CD4-positive, alpha-beta T cell (primary cell): ENCODE measurements at regions not wholly inside any gene's neighbourhood (a gene's known extent, or its start where the extent isn't known, plus 50 kb on each side); places are given as distances from the start of the nearest gene placed in this dataset.

Experiments used
- ATAC-seq: fragments of 200-7000 bp; cut with Tn5 transposase; one replicate; pipeline ENCODE4 v1.10.0; 2022; ENCODE audit warnings: mild to moderate bottlenecking; ENCODE audit not compliant: poor library complexity
- CTCF ChIA-PET: fragments of 350-600 bp; sonication (Branson Sonifier 250); formaldehyde crosslinking; loops from one replicate; lab custom pipeline; 2021; ENCODE audit warnings: antibody characterized with exemption, inconsistent platforms; lab: Charles Lee
- POLR2A ChIA-PET: fragments of 350-600 bp; sonication (Branson Sonifier 250); formaldehyde crosslinking; loops from one replicate; lab custom pipeline; 2021; ENCODE audit warnings: antibody characterized with exemption, inconsistent platforms; lab: Charles Lee
- DNase-seq, 14 experiments: peaks; one replicate each; pipeline ENCODE4 v3.0.0-alpha.2; 2013 to 2020; ENCODE audit warnings: mixed read lengths in 2 of 14
- H3K27ac ChIP-seq, 2 donors: one replicate each; pipeline versions ENCODE4 v1.5.1 to v1.7.0; 2013; ENCODE audit warnings: low read length in 2 of 2, low read depth in 1 of 2, mild to moderate bottlenecking in 1 of 2
- H3K27me3 ChIP-seq, 2 experiments: 1 replicate in 1 of 2; 2 replicates in 1 of 2; pipeline versions ENCODE4 v1.6.1 to v1.7.0; 2013; ENCODE audit warnings: low read length in 2 of 2, control low read depth in 1 of 2, mild to moderate bottlenecking in 1 of 2, moderate library complexity in 1 of 2; ENCODE audit not compliant: insufficient read depth in 2 of 2, control insufficient read depth in 1 of 2
- H3K36me3 ChIP-seq: one replicate; pipeline ENCODE4 v1.6.1; 2013; ENCODE audit warnings: low read length, control low read depth; ENCODE audit not compliant: insufficient read depth
- H3K4me1 ChIP-seq: one replicate; pipeline ENCODE4 v1.6.1; 2013; ENCODE audit warnings: low read length, control low read depth; ENCODE audit not compliant: insufficient read depth
- H3K4me3 ChIP-seq: one replicate; pipeline ENCODE4 v1.5.1; 2013; ENCODE audit warnings: mild to moderate bottlenecking, low read length, moderate library complexity
- H3K9me3 ChIP-seq, 2 experiments: 1 replicate in 1 of 2; 2 replicates in 1 of 2; pipeline versions ENCODE4 v1.6.1 to v1.7.0; 2013; ENCODE audit warnings: low read length in 2 of 2, mild to moderate bottlenecking in 2 of 2, control low read depth in 1 of 2, moderate library complexity in 1 of 2; ENCODE audit not compliant: control insufficient read depth in 1 of 2, insufficient read depth in 1 of 2
- H3K27ac Mint-ChIP-seq: one replicate; pipeline ENCODE4 v1.8.0; 2020; ENCODE audit warnings: mixed read lengths
- H3K27me3 Mint-ChIP-seq: one replicate; pipeline ENCODE4 v1.8.0; 2021; ENCODE audit warnings: mixed read lengths
- H3K36me3 Mint-ChIP-seq: one replicate; pipeline ENCODE4 v1.8.0; 2021; ENCODE audit warnings: low read depth, mixed read lengths
- H3K4me1 Mint-ChIP-seq: one replicate; pipeline ENCODE4 v1.8.0; 2021; ENCODE audit warnings: low read depth, mixed read lengths
- H3K4me3 Mint-ChIP-seq: one replicate; pipeline ENCODE4 v1.8.0; 2020; ENCODE audit warnings: mild to moderate bottlenecking, mixed read lengths
- H3K9me3 Mint-ChIP-seq: one replicate; pipeline ENCODE4 v1.8.0; 2020; ENCODE audit warnings: mixed read lengths
- intact Hi-C, 2 experiments: fragments of 100-400 bp; cut with DNase I in 1 of 2; cut with micrococcal nuclease in 1 of 2; formaldehyde crosslinking; loops; one replicate each; pipeline versions ENCODE4 v1.15.1 to v1.9.0; 2023 to 2025; cut with DNase I, micrococcal nuclease
- TF ChIP-seq, protein P1 (sequence below): fragments of 200-600 bp; IDR thresholded peaks from one replicate; pipeline ENCODE4 v1.8.0; 2022; ENCODE audit warnings: antibody characterized with exemption, mild to moderate bottlenecking

- TF ChIP-seq, protein P1, sequence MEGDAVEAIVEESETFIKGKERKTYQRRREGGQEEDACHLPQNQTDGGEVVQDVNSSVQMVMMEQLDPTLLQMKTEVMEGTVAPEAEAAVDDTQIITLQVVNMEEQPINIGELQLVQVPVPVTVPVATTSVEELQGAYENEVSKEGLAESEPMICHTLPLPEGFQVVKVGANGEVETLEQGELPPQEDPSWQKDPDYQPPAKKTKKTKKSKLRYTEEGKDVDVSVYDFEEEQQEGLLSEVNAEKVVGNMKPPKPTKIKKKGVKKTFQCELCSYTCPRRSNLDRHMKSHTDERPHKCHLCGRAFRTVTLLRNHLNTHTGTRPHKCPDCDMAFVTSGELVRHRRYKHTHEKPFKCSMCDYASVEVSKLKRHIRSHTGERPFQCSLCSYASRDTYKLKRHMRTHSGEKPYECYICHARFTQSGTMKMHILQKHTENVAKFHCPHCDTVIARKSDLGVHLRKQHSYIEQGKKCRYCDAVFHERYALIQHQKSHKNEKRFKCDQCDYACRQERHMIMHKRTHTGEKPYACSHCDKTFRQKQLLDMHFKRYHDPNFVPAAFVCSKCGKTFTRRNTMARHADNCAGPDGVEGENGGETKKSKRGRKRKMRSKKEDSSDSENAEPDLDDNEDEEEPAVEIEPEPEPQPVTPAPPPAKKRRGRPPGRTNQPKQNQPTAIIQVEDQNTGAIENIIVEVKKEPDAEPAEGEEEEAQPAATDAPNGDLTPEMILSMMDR = no peak
- Mint-ChIP-seq H3K27ac (no peak overlapping the region), H3K4me3 (no peak overlapping the region), H3K9me3 (no peaks in the 10 kb centered on the region), H3K4me1 (no peaks in the 10 kb centered on the region), H3K36me3 (no peaks in the 10 kb centered on the region), H3K27me3 (no peaks in the 10 kb centered on the region)
- Histone ChIP-seq H3K36me3 (no peaks in the 10 kb centered on the region), H3K9me3 (no peaks in the 10 kb centered on the region), H3K4me3 (no peak overlapping the region), H3K27me3 (no peaks in the 10 kb centered on the region), H3K4me1 (no peaks in the 10 kb centered on the region), H3K27ac (no peak overlapping the region)
- POLR2A ChIA-PET = no interaction called here
- CTCF ChIA-PET = no interaction called here
- intact Hi-C loops = no loop called here
- ATAC-seq (no peak), DNase-seq (no peak)
These were observed 69.2 kb upstream of the MAGI3 start for GRCh38 chr1:113320972-113321680.

- ATAC-seq (no peak), DNase-seq (no peak)
- no peaks in the 10 kb centered on the region for H3K4me1 ChIP-seq
- no peak overlapping the region for H3K4me3 ChIP-seq
- Mint-ChIP-seq H3K36me3 (no peaks in the 10 kb centered on the region), H3K4me3 (no peak overlapping the region), H3K27me3 (no peaks in the 10 kb centered on the region), H3K4me1 (no peaks in the 10 kb centered on the region), H3K27ac (no peak overlapping the region), H3K9me3 (no peaks in the 10 kb centered on the region)
- H3K9me3 ChIP-seq = no peaks in the 10 kb centered on the region
- ChIA-PET POLR2A (no interaction called here), CTCF (no interaction called here)
- TF ChIP-seq, protein P1 = no peak
- H3K27ac ChIP-seq = no peak overlapping the region
- H3K36me3 ChIP-seq = no peaks in the 10 kb centered on the region
- intact Hi-C loops = no loop called here
- no peaks in the 10 kb centered on the region for H3K27me3 ChIP-seq
These were observed 68.4 kb upstream of the MAGI3 start for GRCh38 chr1:113321771-113322387.

- ChIA-PET POLR2A (no interaction called here), CTCF (no interaction called here)
- Histone ChIP-seq H3K36me3 (no peaks in the 10 kb centered on the region), H3K27ac (no peak overlapping the region), H3K9me3 (no peaks in the 10 kb centered on the region), H3K27me3 (no peaks in the 10 kb centered on the region), H3K4me3 (no peak overlapping the region), H3K4me1 (no peaks in the 10 kb centered on the region)
- TF ChIP-seq, protein P1 = no peak
- no peaks in the 10 kb centered on the region for H3K27me3 Mint-ChIP-seq
- ATAC-seq = no peak
- H3K9me3 Mint-ChIP-seq = no peaks in the 10 kb centered on the region
- no peak overlapping the region for H3K27ac Mint-ChIP-seq
- intact Hi-C loops = no loop called here
- no peaks in the 10 kb centered on the region for H3K36me3 Mint-ChIP-seq
- no peaks in the 10 kb centered on the region for H3K4me1 Mint-ChIP-seq
- no peak overlapping the region for H3K4me3 Mint-ChIP-seq
- DNase-seq = no peak
These were observed 67.9 kb upstream of the MAGI3 start for GRCh38 chr1:113322439-113322838.
